ENCODE measurements at regions not wholly inside any gene's neighbourhood (a gene's known extent, or its start where the extent isn't known, plus 50 kb on each side); places are given as distances from the start of the nearest gene placed in this dataset.

DNA sequence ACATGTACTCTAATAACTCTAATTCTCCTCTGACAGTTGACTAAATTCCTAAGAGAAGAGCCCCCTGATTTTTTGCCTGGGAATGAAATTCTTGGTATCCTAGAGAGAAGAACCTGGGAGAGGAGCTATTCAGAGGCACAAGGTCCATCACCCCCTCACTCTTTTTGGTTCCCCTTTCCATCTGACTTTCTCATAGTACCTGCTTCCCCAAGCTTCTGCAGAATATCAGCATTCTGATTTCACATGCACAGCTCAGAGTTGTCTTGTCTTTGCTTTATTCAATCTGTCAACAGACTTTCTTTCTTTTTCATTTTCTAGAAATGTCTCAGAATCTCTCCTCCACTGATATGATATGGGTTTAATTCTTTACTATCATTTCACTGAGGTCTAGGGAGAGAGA is 141.5 kb upstream of the FBXL17 start:
- ChIA-PET RAD21 (ENCODE audit: unreplicated experiment) (interaction anchor here (0.7 to 1.3 kb wide), 3 partner anchors 160 to 1161 kb away, joined by 3 read pairs; no protein-coding TSS in a partner anchor), CTCF (interaction anchor here (0.7 to 2.4 kb wide), 14 partner anchors 9 to 946 kb away, joined by 3 to 9 read pairs (median 3); no protein-coding TSS in a partner anchor), SMC1A (ENCODE audit: uncharacterized antibody, unreplicated experiment) (interaction anchor here (0.7 to 1.1 kb wide), 4 partner anchors 9 to 944 kb away, joined by 3 to 4 read pairs (median 4); no protein-coding TSS in a partner anchor), POLR2A (no interaction called here)
- peaks cover 14% of the 10 kb centered on the region for H3K4me1 ChIP-seq (ENCODE audit: control insufficient read depth, insufficient read depth, low read length)
- ATAC-seq (peak; percentile 18; the same call in 2 of the 3 replicates), DNase-seq (ENCODE audit: low read depth, low spot score) (no peak), FAIRE-seq (no peak)
- H3K9ac ChIP-seq (ENCODE audit: control insufficient read depth, insufficient read depth, low read length), result no peak overlapping the region
- no peaks in the 10 kb centered on the region for H3K36me3 ChIP-seq (ENCODE audit: control insufficient read depth in 2 of 2, insufficient read depth in 2 of 2, low read length in 1 of 2)
- BruUV-seq (replicated peaks), result no TSS peak
- no peak overlapping the region; the same call in 1 of the 2 replicates for H3K27ac ChIP-seq (ENCODE audit: control insufficient read depth, insufficient read depth)
- no peak for TF ChIP-seq LARP7 (IDR thresholded peaks at IDR 0.05)
- no peak for TF ChIP-seq MYC (IDR thresholded peaks at IDR 0.05; ENCODE audit: insufficient read depth, insufficient read length, insufficient replicate concordance, low read length, severe bottlenecking)
- TF ChIP-seq HDAC6 (IDR thresholded peaks at IDR 0.05; ENCODE audit: unreplicated experiment), result no peak
- 0 out of 2 replicates have a peak, but pooled peaks have one; percentile 20 for TF ChIP-seq SPI1 (IDR thresholded peaks at IDR 0.05; ENCODE audit: borderline replicate concordance, insufficient read depth, low read depth, low read length)
- TF ChIP-seq BCL11A (IDR thresholded peaks at IDR 0.05; ENCODE audit: low read depth, low read length), result no peak
- peak; percentile 35; the same call in 1 of the 2 replicates for TF ChIP-seq NFIC (IDR thresholded peaks at IDR 0.05; ENCODE audit: low read depth, low read length)
- TF ChIP-seq EP300 (IDR thresholded peaks at IDR 0.05; ENCODE audit: borderline replicate concordance in 1 of 2, control insufficient read depth in 1 of 2, low read depth in 2 of 2, low read length in 2 of 2), result no peak
- no peak for TF ChIP-seq SREBF1 (IDR thresholded peaks at IDR 0.05; ENCODE audit: low read length)
- no peak for TF ChIP-seq STAT3 (IDR thresholded peaks at IDR 0.05; ENCODE audit: low read depth, low read length)
- no peak for TF ChIP-seq CHD1 (IDR thresholded peaks at IDR 0.05; ENCODE audit: low read depth, low read length)
- TF ChIP-seq CBX5 (IDR thresholded peaks at IDR 0.05; ENCODE audit: low read depth), result no peak
- TF ChIP-seq NR2F1 (conservative IDR thresholded peaks at IDR 0.05), result no peak
- TF ChIP-seq TCF3 (IDR thresholded peaks at IDR 0.05; ENCODE audit: borderline replicate concordance, insufficient read depth, low read depth, low read length), result no peak
- TF ChIP-seq ZNF622 (IDR thresholded peaks at IDR 0.05), result no peak
- no peak for TF ChIP-seq ZNF217 (IDR thresholded peaks at IDR 0.05)
- TF ChIP-seq JUNB (IDR thresholded peaks at IDR 0.05), result 0 out of 2 replicates have a peak, but pooled peaks have one; percentile 12
- TF ChIP-seq MEF2A (IDR thresholded peaks at IDR 0.05; ENCODE audit: insufficient read depth, low read depth, low read length), result no peak; the same call in 1 of the 2 replicates
- no peak for TF ChIP-seq MYB (IDR thresholded peaks at IDR 0.05; ENCODE audit: borderline replicate concordance, low read depth, low read length)
- no peak overlapping the region; the same call in 1 of the 2 replicates for H2AFZ ChIP-seq (ENCODE audit: control insufficient read depth, low read depth, low read length)
- intact Hi-C loops (cut with micrococcal nuclease; ENCODE audit: unreplicated experiment) (loop anchor here (5.0 kb wide), 4 partner anchors 141 to 389 kb away; partner anchors contain the start of gene FBXL17), in situ Hi-C loops (cut with MboI) (no loop called here)
- H4K20me1 ChIP-seq (ENCODE audit: control insufficient read depth, insufficient read depth), result no peaks in the 10 kb centered on the region
- H3K9me3 ChIP-seq (replicated peaks; ENCODE audit: control insufficient read depth, insufficient read depth, low read length), result peaks cover 4% of the 10 kb centered on the region; the same call in 2 of the 3 replicates
- H3K79me2 ChIP-seq (ENCODE audit: control insufficient read depth, insufficient read depth, low read length), result no peaks in the 10 kb centered on the region
- peak overlapping the region; percentile 35; the same call in 1 of the 2 replicates for H3K4me2 ChIP-seq (ENCODE audit: control insufficient read depth, insufficient read depth)
- H3K4me3 ChIP-seq, result no peak overlapping the region
- no peaks in the 10 kb centered on the region for H3K27me3 ChIP-seq (replicated peaks in 1 of 2; ENCODE audit: control insufficient read depth in 2 of 2, insufficient read depth in 2 of 2, low read length in 1 of 2)

Data from GM12878 (cell line).